Ovary (tissue), 7 donors: ENCODE measurements at regions not wholly inside any gene's neighbourhood (a gene's known extent, or its start where the extent isn't known, plus 50 kb on each side); places are given as distances from the start of the nearest gene placed in this dataset.

Source experiments
- DNase-seq, 5 donors: peaks; one replicate each; pipeline ENCODE4 v3.0.0-alpha.2; 2019 to 2020
- H3K27ac ChIP-seq, 2 donors: fragments of 200-600 bp; one replicate each; pipeline versions ENCODE4 v1.5.1 to v1.8.0; 2019 to 2022
- H3K27me3 ChIP-seq: fragments of 200-600 bp; one replicate; pipeline ENCODE4 v1.8.0; 2022
- H3K36me3 ChIP-seq: fragments of 200-600 bp; sonication (generic); one replicate; pipeline ENCODE4 v1.5.1; 2019
- H3K4me1 ChIP-seq: one replicate; pipeline ENCODE4 v1.8.1; 2013; ENCODE audit warnings: mild to moderate bottlenecking, moderate library complexity; ENCODE audit not compliant: insufficient read depth
- H3K4me3 ChIP-seq: fragments of 200-600 bp; sonication (generic); one replicate; pipeline ENCODE4 v1.5.1; 2017
- H3K9me3 ChIP-seq, 2 donors: fragments of 200-600 bp in 1 of 2; sonication (generic) in 1 of 2; one replicate each; pipeline versions ENCODE4 v1.5.1 to v1.8.1; 2013 to 2019; ENCODE audit warnings: mild to moderate bottlenecking in 1 of 2, moderate library complexity in 1 of 2
- CTCF ChIP-seq, 3 donors: fragments of 450-650 bp in 2 of 3; fragments of 200-600 bp in 1 of 3; IDR thresholded peaks; one replicate each; pipeline versions ENCODE4 v1.5.1 to v1.8.0; 2016 to 2022; ENCODE audit warnings: antibody characterized with exemption in 3 of 3, mild to moderate bottlenecking in 1 of 3
- EP300 ChIP-seq: sonication (generic); formaldehyde crosslinking; IDR thresholded peaks from one replicate; pipeline ENCODE4 v1.6.1; 2017; ENCODE audit warnings: antibody characterized with exemption
- POLR2A ChIP-seq: fragments of 450-650 bp; IDR thresholded peaks from one replicate; pipeline ENCODE4 v1.6.1; 2017; ENCODE audit warnings: antibody characterized with exemption, mild to moderate bottlenecking, moderate library complexity
- WGBS, 3 donors: extraction: QIAGEN DNeasy Blood & Tissue Kit in 1 of 3; methylation state at CpG; one replicate each; pipeline versions ENCODE4 v1.1.5 to v1.1.7; 2013 to 2017; 5-methylcytosine and 5-hydroxymethylcytosine counted together
- intact Hi-C, 4 donors: fragments of 100-400 bp; cut with DNase I; formaldehyde crosslinking; loops; one replicate each; pipeline versions ENCODE4 v1.11.0 to v1.15.1; 2022 to 2023
- donor health status: DM: no; HTN: no; CAD: no; lungs with moderate emphysema.
- donor health status: DM: no; HTN: no; CAD: no.
- donor health status: Bipolar disorder and iron deficiency.
- donor health status: DM: no; HTN: no; CAD: no.
- donor health status: DM: yes; HTN: yes; CAD: no.

- Histone ChIP-seq H3K4me3 (no peak overlapping the region), H3K27ac (no peak overlapping the region), H3K9me3 (no peaks in the 10 kb centered on the region), H3K27me3 (no peaks in the 10 kb centered on the region), H3K4me1 (no peaks in the 10 kb centered on the region), H3K36me3 (no peaks in the 10 kb centered on the region)
- intact Hi-C loops: loop anchor here in 3 of 4 donors (5.0 to 10.0 kb wide), 3 partner anchors 241 to 623 kb away; partner anchors contain the start of gene NECTIN1 (in 1 of the 3)
- WGBS, 3 donors: 87 to 93% (median 93%) methylated on average over 9 of the region's 9 CpGs
- TF ChIP-seq EP300: no peak
- no peak for TF ChIP-seq POLR2A
- TF ChIP-seq CTCF (IDR thresholded peaks at IDR 0.05): no peak
- DNase-seq: peak in 1 of 5 donors; percentile 3
Observed at GRCh38 chr11:119483881-119484371, 61.0 kb upstream of the THY1 start.

GRCh38 chr11:119483341-119483880 lies 60.4 kb upstream of the THY1 start:
- WGBS, 3 donors: 85 to 90% (median 88%) methylated on average over 11 of the region's 11 CpGs
- DNase-seq: no peak
- H3K4me3 ChIP-seq: no peak overlapping the region
- intact Hi-C loops: loop anchor here in 3 of 4 donors (5.0 to 10.0 kb wide), 3 partner anchors 241 to 624 kb away; partner anchors contain the start of gene NECTIN1 (in 1 of the 3)
- H3K36me3 ChIP-seq: no peaks in the 10 kb centered on the region
- TF ChIP-seq POLR2A (no peak), EP300 (no peak), CTCF (IDR thresholded peaks at IDR 0.05) (no peak)
- H3K27me3 ChIP-seq: no peaks in the 10 kb centered on the region
- no peak overlapping the region for H3K27ac ChIP-seq
- no peaks in the 10 kb centered on the region for H3K9me3 ChIP-seq
- H3K4me1 ChIP-seq: no peaks in the 10 kb centered on the region

GRCh38 chr11:119482521-119483011 lies 59.6 kb upstream of the THY1 start:
- intact Hi-C loops: loop anchor here in 3 of 4 donors (5.0 to 10.0 kb wide), 3 partner anchors 242 to 625 kb away; partner anchors contain the start of gene NECTIN1 (in 1 of the 3)
- TF ChIP-seq EP300 (no peak), CTCF (IDR thresholded peaks at IDR 0.05) (no peak), POLR2A (no peak)
- Histone ChIP-seq H3K36me3 (no peaks in the 10 kb centered on the region), H3K27me3 (no peaks in the 10 kb centered on the region), H3K4me3 (no peak overlapping the region), H3K9me3 (no peaks in the 10 kb centered on the region), H3K4me1 (no peaks in the 10 kb centered on the region), H3K27ac (no peak overlapping the region)
- WGBS, 3 donors: 81 to 89% (median 83%) methylated on average over 9 of the region's 9 CpGs
- DNase-seq: no peak

GRCh38 chr11:119481667-119482400 lies 58.9 kb upstream of the THY1 start:
- no peaks in the 10 kb centered on the region for H3K27me3 ChIP-seq
- TF ChIP-seq POLR2A (no peak), EP300 (no peak), CTCF (IDR thresholded peaks at IDR 0.05) (no peak)
- WGBS, 3 donors: 40 to 43% (median 40%) methylated on average over 21 to 22 of the region's 22 CpGs
- intact Hi-C loops: loop anchor here in 3 of 4 donors (5.0 to 10.0 kb wide), 3 partner anchors 243 to 625 kb away; partner anchors contain the start of gene NECTIN1 (in 1 of the 3)
- no peaks in the 10 kb centered on the region for H3K9me3 ChIP-seq
- H3K36me3 ChIP-seq: no peaks in the 10 kb centered on the region
- no peaks in the 10 kb centered on the region for H3K4me1 ChIP-seq
- no peak overlapping the region for H3K27ac ChIP-seq
- DNase-seq: peak in 1 of 5 donors; percentile 53
- no peak overlapping the region for H3K4me3 ChIP-seq
